GM12891 (cell line): ENCODE measurements at regions not wholly inside any gene's neighbourhood (a gene's known extent, or its start where the extent isn't known, plus 50 kb on each side); places are given as distances from the start of the nearest gene placed in this dataset.

ENCODE experiments used
- POLR2A ChIP-seq: IDR thresholded peaks from 2 replicates; pipeline ENCODE4 v1.6.1; 2011; ENCODE audit warnings: low read depth, low read length, control low read depth
- POLR2AphosphoS5 ChIP-seq: IDR thresholded peaks from 2 replicates; pipeline ENCODE4 v1.6.1; 2011; ENCODE audit warnings: low read depth, low read length, control low read depth
- SPI1 ChIP-seq: IDR thresholded peaks from 2 replicates; pipeline ENCODE4 v1.6.1; 2011; ENCODE audit warnings: low read depth, low read length, control low read depth
- TAF1 ChIP-seq: IDR thresholded peaks from 2 replicates; pipeline ENCODE4 v1.6.1; 2011; ENCODE audit warnings: low read depth, low read length, control low read depth

GRCh38 chr3:117106396-117106795, 396.8 kb downstream of the TUSC7 start:
- TF ChIP-seq POLR2A: no peak
- no peak for TF ChIP-seq POLR2AphosphoS5
- no peak for TF ChIP-seq TAF1
- no peak for TF ChIP-seq SPI1
